ENCODE measurements at regions not wholly inside any gene's neighbourhood (a gene's known extent, or its start where the extent isn't known, plus 50 kb on each side); places are given as distances from the start of the nearest gene placed in this dataset.

- H3K9me3 ChIP-seq (ENCODE audit: control insufficient read depth, low read length, poor library complexity, severe bottlenecking) = peaks cover 2% of the 10 kb centered on the region
- DNase-seq = no peak
- Mint-ChIP-seq H3K4me3 (no peak overlapping the region), H3K4me1 (no peaks in the 10 kb centered on the region), H3K27me3 (no peaks in the 10 kb centered on the region), H3K36me3 (ENCODE audit: low read depth) (no peaks in the 10 kb centered on the region), H3K27ac (no peak overlapping the region)
- ATAC-seq = no peak
Observed at GRCh38 chr6:164469276-164469949, 840.0 kb downstream of the C6orf118 start.

DNA sequence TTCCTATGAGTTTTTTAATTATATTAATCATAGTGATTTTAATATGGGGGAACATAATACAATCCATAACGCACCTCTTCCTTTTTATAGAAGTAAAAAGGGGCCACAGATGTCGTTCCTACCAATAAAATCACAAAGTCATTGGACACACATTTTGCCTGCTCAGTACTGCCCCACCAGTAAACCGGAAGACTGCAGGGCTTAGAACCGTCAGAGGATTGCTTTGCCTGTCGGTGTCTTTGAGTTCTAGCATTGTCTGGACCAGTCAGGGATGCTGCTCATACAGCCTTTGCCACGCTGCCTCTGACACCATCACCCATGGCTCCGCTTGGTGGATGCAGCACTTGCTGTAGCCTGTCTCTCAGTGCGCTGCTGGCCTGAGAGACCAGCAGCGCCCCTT, 853.6 kb downstream of the C6orf118 start:
- Mint-ChIP-seq H3K4me1 (no peaks in the 10 kb centered on the region), H3K4me3 (no peak overlapping the region), H3K36me3 (ENCODE audit: low read depth) (no peaks in the 10 kb centered on the region), H3K27me3 (no peaks in the 10 kb centered on the region), H3K27ac (no peak overlapping the region)
- no peak for DNase-seq
- no peak for ATAC-seq
- H3K9me3 ChIP-seq (ENCODE audit: control insufficient read depth, low read length, poor library complexity, severe bottlenecking) = no peaks in the 10 kb centered on the region

DNA sequence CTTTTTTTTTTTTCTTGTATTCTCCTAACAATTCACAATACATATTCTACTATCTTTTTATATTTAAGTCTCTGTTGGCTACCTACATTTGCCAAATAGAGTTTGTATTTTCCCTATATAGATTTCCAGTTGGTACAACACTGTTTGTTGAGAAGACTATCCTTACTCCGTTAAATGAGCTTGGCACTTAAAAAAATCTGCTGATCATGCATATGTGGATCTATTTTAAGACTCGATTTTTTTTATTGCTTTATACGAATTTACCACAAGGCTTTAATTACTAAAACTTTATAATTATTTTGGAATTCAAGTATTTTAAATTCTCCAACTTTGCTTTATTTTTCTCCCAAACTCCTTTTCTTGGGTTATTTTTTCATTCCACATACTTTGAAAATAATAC, 855.6 kb downstream of the C6orf118 start:
- Mint-ChIP-seq H3K27me3 (no peaks in the 10 kb centered on the region), H3K4me1 (no peaks in the 10 kb centered on the region), H3K27ac (no peak overlapping the region), H3K4me3 (no peak overlapping the region), H3K36me3 (ENCODE audit: low read depth) (no peaks in the 10 kb centered on the region)
- H3K9me3 ChIP-seq (ENCODE audit: control insufficient read depth, low read length, poor library complexity, severe bottlenecking) = no peaks in the 10 kb centered on the region
- no peak for ATAC-seq
- DNase-seq = no peak

- H3K4me1 Mint-ChIP-seq = no peaks in the 10 kb centered on the region
- no peaks in the 10 kb centered on the region for H3K9me3 ChIP-seq (ENCODE audit: control insufficient read depth, low read length, poor library complexity, severe bottlenecking)
- H3K36me3 Mint-ChIP-seq (ENCODE audit: low read depth) = no peaks in the 10 kb centered on the region
- ATAC-seq = no peak
- no peaks in the 10 kb centered on the region for H3K27me3 Mint-ChIP-seq
- no peak overlapping the region for H3K4me3 Mint-ChIP-seq
- no peak overlapping the region for H3K27ac Mint-ChIP-seq
- DNase-seq = no peak
Observed at GRCh38 chr6:164442572-164442971, 866.8 kb downstream of the C6orf118 start.

DNA sequence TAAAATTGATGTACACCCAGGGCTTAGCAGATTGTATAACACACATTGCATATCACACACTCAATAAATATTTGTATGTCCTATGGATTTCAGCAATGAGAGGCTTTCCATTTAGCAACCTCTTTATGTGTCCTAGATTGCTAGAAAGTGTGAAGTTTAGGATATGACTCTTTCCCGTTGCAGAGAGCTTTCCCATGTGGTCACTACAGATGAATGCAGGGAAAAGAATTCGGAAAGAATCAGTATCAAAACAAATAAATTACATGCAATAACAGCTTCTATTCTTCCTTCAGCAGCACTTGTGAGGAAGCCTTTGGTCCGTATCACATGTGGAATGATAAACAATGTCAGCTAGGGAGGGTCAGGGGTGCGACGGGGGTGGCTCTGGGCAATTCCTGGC, 870.1 kb downstream of the C6orf118 start:
- ATAC-seq (no peak), DNase-seq (no peak)
- H3K4me3 Mint-ChIP-seq = no peak overlapping the region
- H3K27me3 Mint-ChIP-seq = no peaks in the 10 kb centered on the region
- H3K9me3 ChIP-seq (ENCODE audit: control insufficient read depth, low read length, poor library complexity, severe bottlenecking) = no peaks in the 10 kb centered on the region
- H3K4me1 Mint-ChIP-seq = no peaks in the 10 kb centered on the region
- H3K27ac Mint-ChIP-seq = no peak overlapping the region
- no peaks in the 10 kb centered on the region for H3K36me3 Mint-ChIP-seq (ENCODE audit: low read depth)

DNA sequence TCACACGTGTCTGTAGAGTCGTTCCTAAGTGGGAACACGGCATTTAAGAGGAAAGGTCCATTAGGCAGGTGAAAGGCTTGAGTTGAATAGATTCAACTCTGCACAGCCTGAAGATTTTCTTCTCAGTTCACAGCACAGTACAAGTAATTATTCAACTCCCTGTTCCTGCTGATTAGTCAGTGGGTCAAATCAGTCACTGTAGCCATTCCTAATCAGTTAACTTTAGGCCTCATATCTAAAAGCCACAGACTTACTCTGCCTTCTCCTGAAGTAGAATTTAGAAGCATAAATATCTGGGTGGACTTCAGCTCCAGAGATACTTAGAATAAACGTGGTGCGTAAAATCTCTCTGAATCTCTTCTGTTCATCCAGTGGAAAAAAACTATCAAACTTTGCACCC, 872.4 kb downstream of the C6orf118 start:
- H3K9me3 ChIP-seq (ENCODE audit: control insufficient read depth, low read length, poor library complexity, severe bottlenecking) = no peaks in the 10 kb centered on the region
- H3K27me3 Mint-ChIP-seq = no peaks in the 10 kb centered on the region
- no peak overlapping the region for H3K4me3 Mint-ChIP-seq
- no peak overlapping the region for H3K27ac Mint-ChIP-seq
- ATAC-seq (no peak), DNase-seq (no peak)
- H3K36me3 Mint-ChIP-seq (ENCODE audit: low read depth) = no peaks in the 10 kb centered on the region
- no peaks in the 10 kb centered on the region for H3K4me1 Mint-ChIP-seq

DNA sequence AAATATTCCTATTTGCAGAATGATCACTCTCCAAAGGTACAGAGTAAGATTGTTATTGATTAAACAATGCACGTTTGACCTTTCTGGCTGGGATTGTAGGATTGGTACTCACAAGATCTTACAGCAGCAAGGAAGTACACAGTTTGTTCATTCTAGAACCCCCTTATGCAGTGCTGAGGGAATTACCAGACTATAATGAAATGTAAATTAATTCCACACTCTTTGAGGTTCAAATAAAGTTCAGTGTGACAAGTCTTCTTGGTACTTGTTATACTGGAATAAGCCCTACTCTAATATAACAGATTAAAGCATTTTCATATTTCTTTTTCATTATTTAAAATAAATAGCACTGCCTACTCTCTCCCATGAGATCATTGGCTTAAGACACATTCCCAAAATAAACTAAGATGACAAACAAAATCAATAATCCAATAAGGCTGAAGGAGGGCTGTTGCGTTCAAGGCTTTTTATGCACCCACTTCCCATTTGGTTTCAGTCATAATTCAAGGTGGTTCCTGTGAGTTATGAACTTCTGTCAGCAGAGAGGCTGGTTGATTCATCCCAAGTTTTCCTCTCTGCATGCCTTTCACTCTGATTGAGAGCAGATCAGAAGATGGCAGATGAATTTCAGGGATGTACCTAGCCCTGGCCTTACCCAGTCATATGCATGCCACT, 881.5 kb downstream of the C6orf118 start:
- no peaks in the 10 kb centered on the region for H3K4me1 Mint-ChIP-seq
- DNase-seq = no peak
- H3K27ac Mint-ChIP-seq = no peak overlapping the region
- H3K9me3 ChIP-seq (ENCODE audit: control insufficient read depth, low read length, poor library complexity, severe bottlenecking) = no peaks in the 10 kb centered on the region
- no peaks in the 10 kb centered on the region for H3K36me3 Mint-ChIP-seq (ENCODE audit: low read depth)
- no peaks in the 10 kb centered on the region for H3K27me3 Mint-ChIP-seq
- no peak overlapping the region for H3K4me3 Mint-ChIP-seq
- ATAC-seq = no peak

DNA sequence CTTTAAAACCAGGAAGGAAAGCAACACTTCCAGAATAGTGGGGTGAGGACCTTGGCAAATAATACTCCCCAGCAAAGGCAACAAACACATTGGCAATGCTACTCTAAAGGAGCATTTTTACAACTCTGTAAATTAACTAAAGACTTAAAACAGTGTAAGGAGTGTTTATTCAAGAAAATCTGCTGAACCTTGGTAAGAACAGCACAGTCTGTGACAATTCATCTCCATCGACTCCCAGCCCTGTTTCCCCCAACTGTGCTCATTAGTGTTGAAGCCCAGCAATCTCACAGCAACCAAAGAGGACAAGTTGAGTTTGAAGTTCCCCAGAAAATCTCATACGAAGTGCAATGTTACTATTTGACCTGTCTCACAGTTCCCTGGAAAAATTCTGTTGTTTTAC, 884.9 kb downstream of the C6orf118 start:
- ATAC-seq (no peak), DNase-seq (no peak)
- no peaks in the 10 kb centered on the region for H3K4me1 Mint-ChIP-seq
- no peak overlapping the region for H3K4me3 Mint-ChIP-seq
- no peaks in the 10 kb centered on the region for H3K27me3 Mint-ChIP-seq
- no peak overlapping the region for H3K27ac Mint-ChIP-seq
- no peaks in the 10 kb centered on the region for H3K9me3 ChIP-seq (ENCODE audit: control insufficient read depth, low read length, poor library complexity, severe bottlenecking)
- H3K36me3 Mint-ChIP-seq (ENCODE audit: low read depth) = no peaks in the 10 kb centered on the region

DNA sequence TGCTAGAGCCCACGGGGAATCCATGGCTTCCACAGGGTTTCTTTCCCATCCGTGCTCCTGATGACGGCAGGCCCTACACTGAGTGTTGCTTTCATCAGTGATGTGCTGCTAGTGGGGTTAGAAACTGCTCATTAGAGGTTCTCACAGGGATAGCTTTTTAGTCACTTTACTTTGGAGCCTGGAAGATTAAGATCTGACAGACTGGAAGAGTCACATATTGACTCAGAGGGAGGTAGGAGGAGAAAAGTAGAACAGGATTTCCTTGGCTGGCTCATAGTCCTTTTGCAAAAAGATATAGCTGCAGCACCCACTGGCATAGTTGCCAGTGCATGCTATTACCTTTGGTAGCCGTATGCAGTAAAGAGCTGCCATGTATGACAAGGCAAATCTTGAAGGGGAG, 890.3 kb downstream of the C6orf118 start:
- H3K4me1 Mint-ChIP-seq = no peaks in the 10 kb centered on the region
- no peak for ATAC-seq
- no peak overlapping the region for H3K4me3 Mint-ChIP-seq
- H3K9me3 ChIP-seq (ENCODE audit: control insufficient read depth, low read length, poor library complexity, severe bottlenecking) = no peaks in the 10 kb centered on the region
- DNase-seq = no peak
- H3K27me3 Mint-ChIP-seq = no peaks in the 10 kb centered on the region
- no peaks in the 10 kb centered on the region for H3K36me3 Mint-ChIP-seq (ENCODE audit: low read depth)
- no peak overlapping the region for H3K27ac Mint-ChIP-seq

DNA sequence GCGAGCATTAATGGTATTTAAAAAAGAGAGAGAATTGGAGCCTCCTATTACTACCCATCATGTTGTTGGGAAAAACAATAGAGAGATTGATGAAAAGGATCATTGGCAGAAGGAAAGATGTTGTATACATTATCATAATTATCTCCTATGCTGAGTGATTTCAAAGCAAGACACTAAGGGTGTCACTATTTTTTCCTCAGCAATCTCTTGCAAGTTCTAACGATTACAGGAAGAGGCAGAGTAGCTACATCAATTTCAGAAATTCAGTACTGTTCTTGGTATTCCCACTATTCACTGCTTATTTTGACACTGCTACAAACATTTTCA, 891.2 kb downstream of the C6orf118 start:
- H3K9me3 ChIP-seq (ENCODE audit: control insufficient read depth, low read length, poor library complexity, severe bottlenecking) = no peaks in the 10 kb centered on the region
- no peaks in the 10 kb centered on the region for H3K4me1 Mint-ChIP-seq
- no peak for DNase-seq
- H3K27ac Mint-ChIP-seq = no peak overlapping the region
- H3K27me3 Mint-ChIP-seq = no peaks in the 10 kb centered on the region
- H3K36me3 Mint-ChIP-seq (ENCODE audit: low read depth) = no peaks in the 10 kb centered on the region
- no peak overlapping the region for H3K4me3 Mint-ChIP-seq
- no peak for ATAC-seq

DNA sequence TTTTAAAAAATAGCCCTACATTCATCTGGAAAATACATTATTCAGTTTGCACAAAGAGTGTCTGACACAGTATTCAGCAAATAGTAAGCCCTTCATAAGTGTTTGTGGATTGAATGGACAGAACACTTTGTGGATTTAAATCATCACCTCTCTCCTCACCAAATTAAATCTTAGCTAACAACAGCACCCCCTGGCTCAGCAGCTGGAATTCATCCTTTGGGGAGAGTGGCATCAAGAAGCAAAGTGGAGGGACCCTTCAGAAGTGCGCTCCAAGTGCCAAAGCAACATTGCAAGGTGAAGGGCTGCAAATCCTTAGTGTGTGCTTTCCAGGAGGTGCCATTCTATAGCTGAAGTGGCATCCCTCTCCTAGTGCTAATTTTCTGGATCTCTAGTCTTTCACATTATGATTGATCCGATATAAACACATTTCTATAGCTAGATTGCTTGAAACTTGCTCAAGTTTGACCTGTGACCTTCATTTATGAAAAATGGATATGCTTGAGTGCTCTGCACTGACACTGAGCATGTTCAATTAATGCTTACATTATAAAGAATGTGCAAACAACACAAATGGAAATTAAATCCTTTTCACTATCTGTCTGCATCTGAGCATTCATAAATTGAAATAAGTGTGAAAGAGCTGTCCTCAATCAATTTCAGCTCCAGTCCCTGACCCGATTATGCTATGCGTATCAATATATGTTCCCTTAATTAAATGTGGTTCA, 891.7 kb downstream of the C6orf118 start:
- Mint-ChIP-seq H3K36me3 (ENCODE audit: low read depth) (no peaks in the 10 kb centered on the region), H3K27ac (no peak overlapping the region), H3K27me3 (no peaks in the 10 kb centered on the region), H3K4me1 (no peaks in the 10 kb centered on the region), H3K4me3 (no peak overlapping the region)
- ATAC-seq (no peak), DNase-seq (no peak)
- H3K9me3 ChIP-seq (ENCODE audit: control insufficient read depth, low read length, poor library complexity, severe bottlenecking) = no peaks in the 10 kb centered on the region

DNA sequence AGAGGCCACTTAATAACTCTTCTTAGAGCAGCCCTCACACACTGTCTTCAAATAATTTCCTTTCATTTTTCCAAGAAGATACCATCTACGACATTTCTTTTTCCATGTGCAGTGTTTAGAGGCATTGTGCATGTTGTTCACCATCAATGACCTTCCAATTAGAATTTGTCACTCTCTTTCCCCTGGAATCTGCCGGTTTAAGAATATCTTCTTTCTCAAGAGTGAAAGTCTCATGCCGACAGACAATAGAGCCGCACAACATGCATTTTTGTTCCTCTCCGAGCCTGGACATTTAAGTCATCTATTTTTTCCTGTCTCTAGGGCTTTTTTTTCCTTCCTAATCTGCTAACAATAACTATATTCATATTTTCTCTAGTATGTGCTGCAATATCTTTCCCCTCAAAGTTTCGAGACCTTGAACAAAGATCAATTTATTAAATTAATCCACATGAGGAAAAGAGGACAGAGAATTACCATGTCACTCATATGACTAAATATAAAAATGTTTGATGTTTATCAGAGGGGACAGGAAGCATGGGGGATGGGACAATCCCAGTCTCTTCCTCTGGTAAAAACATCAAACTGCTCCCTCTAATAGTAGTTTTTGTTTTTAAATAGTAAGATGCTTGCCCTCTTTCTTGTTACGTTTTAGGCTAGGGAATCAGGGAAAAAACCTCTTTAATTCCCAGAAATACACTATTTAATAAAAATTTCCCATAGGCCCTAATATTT, 893.4 kb downstream of the C6orf118 start:
- ATAC-seq = no peak
- no peak overlapping the region for H3K4me3 Mint-ChIP-seq
- no peaks in the 10 kb centered on the region for H3K4me1 Mint-ChIP-seq
- H3K27me3 Mint-ChIP-seq = peaks cover 4% of the 10 kb centered on the region
- no peaks in the 10 kb centered on the region for H3K36me3 Mint-ChIP-seq (ENCODE audit: low read depth)
- no peaks in the 10 kb centered on the region for H3K9me3 ChIP-seq (ENCODE audit: control insufficient read depth, low read length, poor library complexity, severe bottlenecking)
- no peak overlapping the region for H3K27ac Mint-ChIP-seq
- DNase-seq = no peak

DNA sequence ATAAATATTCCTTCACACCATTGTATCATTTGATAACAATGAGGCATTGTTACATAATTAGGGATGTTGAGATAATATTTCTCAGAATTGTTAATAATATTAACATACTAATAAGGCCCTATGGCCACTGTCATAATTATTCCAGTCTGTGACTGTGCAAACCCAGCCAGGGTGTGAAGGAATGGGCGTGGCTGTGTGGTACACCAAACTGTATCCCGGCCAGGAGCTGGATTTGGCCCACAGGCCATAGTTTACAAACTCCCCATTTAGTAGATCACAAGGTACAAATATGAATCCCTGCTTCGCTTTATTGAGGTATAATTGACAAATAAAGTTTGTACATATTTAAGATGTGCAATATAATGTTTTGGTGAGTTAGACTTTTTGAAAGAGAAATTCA, 894.7 kb downstream of the C6orf118 start:
- no peak overlapping the region for H3K4me3 Mint-ChIP-seq
- DNase-seq (no peak), ATAC-seq (no peak)
- H3K27me3 Mint-ChIP-seq = peaks cover 12% of the 10 kb centered on the region
- no peak overlapping the region for H3K27ac Mint-ChIP-seq
- H3K36me3 Mint-ChIP-seq (ENCODE audit: low read depth) = no peaks in the 10 kb centered on the region
- H3K9me3 ChIP-seq (ENCODE audit: control insufficient read depth, low read length, poor library complexity, severe bottlenecking) = no peaks in the 10 kb centered on the region
- no peaks in the 10 kb centered on the region for H3K4me1 Mint-ChIP-seq
